Thoracic aorta (tissue), 2 donors: ENCODE measurements at regions not wholly inside any gene's neighbourhood (a gene's known extent, or its start where the extent isn't known, plus 50 kb on each side); places are given as distances from the start of the nearest gene placed in this dataset.

ENCODE experiments used
- ATAC-seq: fragments of 150-250 bp; one replicate; pipeline ENCODE4 v1.8.0; 2017; ENCODE audit warnings: low read depth; ENCODE audit not compliant: insufficient number of reproducible peaks, low FRiP score
- DNase-seq: peaks from one replicate; pipeline ENCODE4 v3.0.0-alpha.2; 2020; ENCODE audit warnings: low spot score
- H3K27ac ChIP-seq, 2 donors: fragments of 200-600 bp; sonication (generic); 1 replicate in 1 of 2; 2 replicates in 1 of 2; pipeline ENCODE4 v1.5.1; 2016; ENCODE audit warnings: mild to moderate bottlenecking in 2 of 2, moderate library complexity in 2 of 2
- H3K27me3 ChIP-seq: fragments of 200-600 bp; sonication (generic); replicated peaks from 2 replicates; pipeline ENCODE4 v1.6.0; 2016; ENCODE audit warnings: mild to moderate bottlenecking; ENCODE audit not compliant: insufficient read depth
- H3K36me3 ChIP-seq: fragments of 200-600 bp; sonication (generic); one replicate; pipeline ENCODE4 v1.5.1; 2016
- H3K4me1 ChIP-seq, 2 donors: fragments of 200-600 bp; sonication (generic); 1 replicate in 1 of 2; 2 replicates in 1 of 2; pipeline versions ENCODE4 v1.5.1 to v1.6.0; 2016; ENCODE audit warnings: low read depth in 2 of 2, mild to moderate bottlenecking in 1 of 2; ENCODE audit not compliant: control insufficient read depth in 1 of 2
- H3K4me3 ChIP-seq: fragments of 200-600 bp; sonication (generic); 2 replicates; pipeline ENCODE4 v1.5.1; 2016; ENCODE audit warnings: mild to moderate bottlenecking
- H3K9me3 ChIP-seq: fragments of 200-600 bp; sonication (generic); 2 replicates; pipeline ENCODE4 v1.5.1; 2016
- CTCF ChIP-seq: fragments of 200-600 bp; sonication (generic); IDR thresholded peaks from one replicate; pipeline ENCODE4 v1.5.1; 2019; ENCODE audit warnings: antibody characterized with exemption

GRCh38 chr13:81606074-81606473, 1265.1 kb upstream of the SPRY2 start:
- H3K27me3 ChIP-seq: no peaks in the 10 kb centered on the region
- H3K9me3 ChIP-seq: no peaks in the 10 kb centered on the region
- ATAC-seq: no peak
- H3K4me3 ChIP-seq: no peak overlapping the region
- no peaks in the 10 kb centered on the region for H3K4me1 ChIP-seq
- H3K27ac ChIP-seq: no peak overlapping the region
- DNase-seq: no peak
- no peak for TF ChIP-seq CTCF
- no peaks in the 10 kb centered on the region for H3K36me3 ChIP-seq

- H3K9me3 ChIP-seq: no peaks in the 10 kb centered on the region
- no peak for ATAC-seq
- no peak for DNase-seq
- no peak overlapping the region for H3K27ac ChIP-seq
- H3K27me3 ChIP-seq: no peaks in the 10 kb centered on the region
- H3K4me1 ChIP-seq: no peaks in the 10 kb centered on the region
- H3K4me3 ChIP-seq: no peak overlapping the region
- TF ChIP-seq CTCF: no peak
- no peaks in the 10 kb centered on the region for H3K36me3 ChIP-seq
These were observed 1261.3 kb upstream of the SPRY2 start for GRCh38 chr13:81602241-81602640.

- H3K4me3 ChIP-seq: no peak overlapping the region
- H3K27me3 ChIP-seq: no peaks in the 10 kb centered on the region
- DNase-seq (no peak), ATAC-seq (no peak)
- no peak for TF ChIP-seq CTCF
- no peaks in the 10 kb centered on the region for H3K9me3 ChIP-seq
- H3K27ac ChIP-seq: no peak overlapping the region
- no peaks in the 10 kb centered on the region for H3K36me3 ChIP-seq
- H3K4me1 ChIP-seq: no peaks in the 10 kb centered on the region
These were observed 1256.2 kb upstream of the SPRY2 start for GRCh38 chr13:81597101-81597500.

- no peak for TF ChIP-seq CTCF
- no peak for DNase-seq
- no peaks in the 10 kb centered on the region for H3K36me3 ChIP-seq
- H3K9me3 ChIP-seq: no peaks in the 10 kb centered on the region
- H3K27ac ChIP-seq: no peak overlapping the region
- ATAC-seq: no peak
- H3K27me3 ChIP-seq: no peaks in the 10 kb centered on the region
- H3K4me3 ChIP-seq: no peak overlapping the region
- no peaks in the 10 kb centered on the region for H3K4me1 ChIP-seq
These were observed 1255.4 kb upstream of the SPRY2 start for GRCh38 chr13:81596224-81596753.

- no peak for ATAC-seq
- no peak for TF ChIP-seq CTCF
- no peak overlapping the region for H3K27ac ChIP-seq
- H3K9me3 ChIP-seq: no peaks in the 10 kb centered on the region
- H3K4me3 ChIP-seq: no peak overlapping the region
- H3K4me1 ChIP-seq: no peaks in the 10 kb centered on the region
- DNase-seq: no peak
- no peaks in the 10 kb centered on the region for H3K27me3 ChIP-seq
- H3K36me3 ChIP-seq: no peaks in the 10 kb centered on the region
These were observed 1250.7 kb upstream of the SPRY2 start for GRCh38 chr13:81591528-81592220.
